ENCODE measurements at regions not wholly inside any gene's neighbourhood (a gene's known extent, or its start where the extent isn't known, plus 50 kb on each side); places are given as distances from the start of the nearest gene placed in this dataset.

- FAIRE-seq, result no peak
Observed at GRCh38 chr9:31854187-31854586, 530.3 kb upstream of the ACO1 start.

More at GRCh38 chr9:31854187-31854586, 530.3 kb upstream of the ACO1 start:
- TF ChIP-seq JUN (IDR thresholded peaks at IDR 0.05; ENCODE audit: borderline replicate concordance, insufficient read depth, insufficient read length, low read depth) (no peak), GATA2 (IDR thresholded peaks at IDR 0.05; ENCODE audit: insufficient read depth, insufficient read length, low read depth, low read length) (no peak), CTCF (IDR thresholded peaks at IDR 0.05; ENCODE audit: extremely low read depth in 1 of 2, insufficient read depth in 1 of 2, low read depth in 1 of 2, low read length in 2 of 2) (no peak), FOS (IDR thresholded peaks at IDR 0.05; ENCODE audit: borderline replicate concordance, insufficient read depth, low read length) (no peak), EZH2 (IDR thresholded peaks at IDR 0.05; ENCODE audit: borderline replicate concordance, low read depth, low read length, severe bottlenecking) (no peak), POLR2AphosphoS5 (IDR thresholded peaks at IDR 0.05; ENCODE audit: insufficient read depth, low read depth, low read length) (no peak), MAX (IDR thresholded peaks at IDR 0.05; ENCODE audit: insufficient read depth, insufficient read length) (no peak), POLR2A (IDR thresholded peaks at IDR 0.05; ENCODE audit: low read depth, low read length) (no peak), MYC (IDR thresholded peaks at IDR 0.05; ENCODE audit: low read depth, low read length) (no peak)
- ChIA-PET POLR2A (no interaction called here), CTCF (no interaction called here)
- Histone ChIP-seq H4K20me1 (replicated peaks; ENCODE audit: control insufficient read depth, extremely low read depth, insufficient read depth, low read length) (no peaks in the 10 kb centered on the region), H3K9me1 (replicated peaks; ENCODE audit: control insufficient read depth, extremely low read depth, insufficient read depth, low read length) (no peaks in the 10 kb centered on the region), H3K9me3 (replicated peaks; ENCODE audit: control insufficient read depth, insufficient read depth, low read length) (no peaks in the 10 kb centered on the region), H3K4me3 (replicated peaks in 1 of 3; ENCODE audit: insufficient read depth in 1 of 3, low read depth in 1 of 3, low read length in 3 of 3) (no peak overlapping the region), H2AFZ (ENCODE audit: low read depth, low read length) (no peak overlapping the region), H3K9ac (replicated peaks; ENCODE audit: extremely low read depth, insufficient read depth, low read length) (no peak overlapping the region), H3K79me2 (ENCODE audit: control insufficient read depth, insufficient read depth, low read length) (no peaks in the 10 kb centered on the region), H3K27me3 (ENCODE audit: control insufficient read depth in 2 of 2, insufficient read depth in 2 of 2, low read length in 2 of 2) (no peaks in the 10 kb centered on the region), H3K4me2 (ENCODE audit: insufficient read depth, low read length) (no peak overlapping the region), H3K4me1 (ENCODE audit: control insufficient read depth, extremely low read depth, insufficient read depth, low read length) (no peaks in the 10 kb centered on the region), H3K27ac (ENCODE audit: insufficient read depth, low read depth, low read length) (no peak overlapping the region), H3K36me3 (ENCODE audit: control insufficient read depth in 2 of 2, extremely low read depth in 1 of 2, insufficient read depth in 2 of 2, low read length in 2 of 2) (no peaks in the 10 kb centered on the region)
- intact Hi-C loops (cut with micrococcal nuclease), result no loop called here
- dilution Hi-C loops (cut with MboI; ENCODE audit: extremely low pct_ligation_motif_present, low sequenced_read_pairs), result no loop called here
- no TSS peak for BruUV-seq (replicated peaks)
- no peak for DNase-seq (ENCODE audit: low read depth, low spot score)
